HCT116 (cell line): ENCODE measurements at regions not wholly inside any gene's neighbourhood (a gene's known extent, or its start where the extent isn't known, plus 50 kb on each side); places are given as distances from the start of the nearest gene placed in this dataset.

Experiments
- ATAC-seq: fragments of 200-7000 bp; cut with Tn5 transposase; 2 replicates; pipeline ENCODE4 v1.9.1; 2020; ENCODE audit warnings: mild to moderate bottlenecking, moderate library complexity
- BruUV-seq: library from RNA; stranded (reverse); fragments of 400-500 nt; replicated peaks from 2 replicates; lab custom pipeline; 2021; lab: Mats Ljungman, UMichigan
- CTCF ChIA-PET: fragments of 300-600 bp; sonication (Branson Sonifier 250); formaldehyde crosslinking; loops from one replicate; lab custom pipeline; 2021; ENCODE audit warnings: antibody characterized with exemption; lab: Charles Lee
- POLR2A ChIA-PET: fragments of 300-600, 350-600 bp; sonication (Branson Sonifier 250); formaldehyde crosslinking; loops from one replicate; lab custom pipeline; 2021; ENCODE audit warnings: antibody characterized with exemption; lab: Charles Lee
- RAD21 ChIA-PET, 2 experiments: fragments of 300-600 bp; sonication (Branson Sonifier 250); formaldehyde crosslinking; loops; one replicate each; lab custom pipeline; 2023; ENCODE audit warnings: low total read pairs in 2 of 2; ENCODE audit not compliant: uncharacterized antibody in 2 of 2, unreplicated experiment in 2 of 2, low non-redundant PET in 1 of 2; lab: Charles Lee
- DNase-seq: peaks from one replicate; pipeline ENCODE4 v3.0.0-alpha.2; 2010; ENCODE audit warnings: low read depth, low spot score
- H2AFZ ChIP-seq: fragments of 200-600 bp; shearing (Covaris generic), sonication (generic); 2 replicates; pipeline ENCODE4 v1.6.1; 2017; ENCODE audit warnings: low read depth, mixed run types, mixed read lengths, antibody characterized with exemption, low read length; ENCODE audit not compliant: poor library complexity, severe bottlenecking
- H3K27ac ChIP-seq: 2 replicates; pipeline ENCODE4 v1.5.1; 2012; ENCODE audit warnings: low read depth, low read length
- H3K27me3 ChIP-seq: fragments of 200-600 bp; sonication (generic); 2 replicates; pipeline ENCODE4 v1.6.1; 2016; ENCODE audit warnings: mixed run types, low read length, mixed read lengths; ENCODE audit not compliant: insufficient read depth
- H3K36me3 ChIP-seq, 2 experiments: fragments of 200-500 bp in 1 of 2; fragments of 200-600 bp in 1 of 2; sonication (Bioruptor generic) in 1 of 2; sonication (generic) in 1 of 2; 2 replicates each; pipeline versions ENCODE4 v1.5.1 to v1.6.1; 2014 to 2016; ENCODE audit warnings: low read length in 2 of 2, inconsistent platforms in 1 of 2, mixed read lengths in 1 of 2, mixed run types in 1 of 2; ENCODE audit not compliant: insufficient read depth in 2 of 2, control insufficient read depth in 1 of 2
- H3K4me1 ChIP-seq, 2 experiments: fragments of 200-600 bp in 1 of 2; sonication (generic) in 1 of 2; 2 replicates each; pipeline versions ENCODE4 v1.5.1 to v1.6.1; 2012 to 2017; ENCODE audit warnings: low read length in 2 of 2, inconsistent platforms in 1 of 2, mild to moderate bottlenecking in 1 of 2, mixed read lengths in 1 of 2, mixed run types in 1 of 2, moderate library complexity in 1 of 2; ENCODE audit not compliant: insufficient read depth in 2 of 2, control insufficient read depth in 1 of 2
- H3K4me2 ChIP-seq: fragments of 200-600 bp; sonication (generic); 2 replicates; pipeline ENCODE4 v1.6.1; 2017; ENCODE audit warnings: mixed run types, low read length, mixed read lengths
- H3K4me3 ChIP-seq, 2 experiments: fragments of 200-600 bp in 1 of 2; sonication (generic) in 1 of 2; replicated peaks in 1 of 2; 2 replicates each; pipeline ENCODE4 v1.5.1; 2011 to 2016; ENCODE audit warnings: low read length in 2 of 2, control low read depth in 1 of 2, low read depth in 1 of 2, mild to moderate bottlenecking in 1 of 2, mixed read lengths in 1 of 2, mixed run types in 1 of 2
- H3K79me2 ChIP-seq: fragments of 200-600 bp; sonication (generic); 2 replicates; pipeline ENCODE4 v1.6.1; 2017; ENCODE audit warnings: mild to moderate bottlenecking, mixed run types, low read length, moderate library complexity, mixed read lengths; ENCODE audit not compliant: insufficient read depth
- H3K9ac ChIP-seq: fragments of 200-600 bp; sonication (generic); 2 replicates; pipeline ENCODE4 v1.6.1; 2016; ENCODE audit warnings: low read length, mixed read lengths
- H3K9me2 ChIP-seq: fragments of 200-600 bp; sonication (generic), shearing (Covaris generic); 2 replicates; pipeline ENCODE4 v1.6.1; 2017; ENCODE audit warnings: mixed run types, mild to moderate bottlenecking, moderate library complexity; ENCODE audit not compliant: insufficient read depth
- H3K9me3 ChIP-seq, 2 experiments: fragments of 200-500 bp in 1 of 2; fragments of 200-600 bp in 1 of 2; sonication (Bioruptor generic) in 1 of 2; sonication (generic) in 1 of 2; 2 replicates each; pipeline ENCODE4 v1.6.1; 2014 to 2017; ENCODE audit warnings: low read length in 2 of 2, mixed read lengths in 2 of 2, inconsistent platforms in 1 of 2, low read depth in 1 of 2, mild to moderate bottlenecking in 1 of 2, mixed run types in 1 of 2, moderate library complexity in 1 of 2; ENCODE audit not compliant: control insufficient read depth in 1 of 2, insufficient read depth in 1 of 2
- H4K20me1 ChIP-seq: fragments of 200-600 bp; sonication (generic), shearing (Covaris generic); 2 replicates; pipeline ENCODE4 v1.6.1; 2017; ENCODE audit warnings: mixed run types, mild to moderate bottlenecking, moderate library complexity; ENCODE audit not compliant: insufficient read depth
- CBX3 ChIP-seq: IDR thresholded peaks from 2 replicates; pipeline ENCODE4 v1.6.1; 2012; ENCODE audit warnings: low read depth
- CEBPB ChIP-seq: IDR thresholded peaks from 2 replicates; pipeline ENCODE4 v1.6.1; 2012; ENCODE audit warnings: low read depth
- EGR1 ChIP-seq: IDR thresholded peaks from 2 replicates; pipeline ENCODE4 v1.6.1; 2012; ENCODE audit warnings: low read depth
- ELF1 ChIP-seq: IDR thresholded peaks from 2 replicates; pipeline ENCODE4 v1.6.1; 2012; ENCODE audit warnings: low read depth, borderline replicate concordance
- SRF ChIP-seq: IDR thresholded peaks from 2 replicates; pipeline ENCODE4 v1.6.1; 2012; ENCODE audit warnings: low read depth
- TCF7L2 ChIP-seq: IDR thresholded peaks from 2 replicates; pipeline ENCODE4 v1.7.0; 2011; ENCODE audit warnings: borderline replicate concordance, inconsistent platforms; ENCODE audit not compliant: insufficient read depth, insufficient read length; ENCODE audit errors: extremely low read depth
- YY1 ChIP-seq: IDR thresholded peaks from 2 replicates; pipeline ENCODE4 v1.6.1; 2011; ENCODE audit warnings: low read length, low read depth, moderate library complexity, mild to moderate bottlenecking; ENCODE audit not compliant: insufficient replicate concordance; ENCODE audit errors: extremely low read depth
- ZBTB33 ChIP-seq: IDR thresholded peaks from 2 replicates; pipeline ENCODE4 v1.6.1; 2011; ENCODE audit warnings: mild to moderate bottlenecking, low read length, moderate library complexity; ENCODE audit not compliant: insufficient replicate concordance; ENCODE audit errors: extremely low read depth
- ZNF274 ChIP-seq: fragments of 200-500 bp; sonication (Bioruptor generic); IDR thresholded peaks from 2 replicates; pipeline ENCODE4 v1.6.1; 2014; ENCODE audit warnings: mild to moderate bottlenecking, low read depth, low read length, inconsistent platforms
- intact Hi-C: fragments of 100-400 bp; cut with micrococcal nuclease; formaldehyde crosslinking; loops from 2 replicates; pipeline ENCODE4 v1.10.0; 2022
- TF ChIP-seq, protein P1 (sequence below), 3 experiments: fragments of 200-600 bp in 1 of 3; sonication (generic) in 1 of 3; IDR thresholded peaks in 2 of 3; conservative IDR thresholded peaks in 1 of 3; 2 replicates each; pipeline ENCODE4 v1.5.1; 2012 to 2017; ENCODE audit warnings: low read depth in 2 of 3, low read length in 2 of 3, antibody characterized with exemption in 1 of 3, borderline replicate concordance in 1 of 3, control low read depth in 1 of 3, mild to moderate bottlenecking in 1 of 3, mixed read lengths in 1 of 3, mixed run types in 1 of 3, moderate library complexity in 1 of 3; ENCODE audit not compliant: insufficient read depth in 1 of 3
- TF ChIP-seq, protein P2 (sequence below): IDR thresholded peaks from 2 replicates; pipeline ENCODE4 v1.6.1; 2012; ENCODE audit warnings: low read depth

- TF ChIP-seq TCF7L2, result no peak
- TF ChIP-seq SRF, result no peak
- no peak for TF ChIP-seq YY1
- TF ChIP-seq, protein P1, sequence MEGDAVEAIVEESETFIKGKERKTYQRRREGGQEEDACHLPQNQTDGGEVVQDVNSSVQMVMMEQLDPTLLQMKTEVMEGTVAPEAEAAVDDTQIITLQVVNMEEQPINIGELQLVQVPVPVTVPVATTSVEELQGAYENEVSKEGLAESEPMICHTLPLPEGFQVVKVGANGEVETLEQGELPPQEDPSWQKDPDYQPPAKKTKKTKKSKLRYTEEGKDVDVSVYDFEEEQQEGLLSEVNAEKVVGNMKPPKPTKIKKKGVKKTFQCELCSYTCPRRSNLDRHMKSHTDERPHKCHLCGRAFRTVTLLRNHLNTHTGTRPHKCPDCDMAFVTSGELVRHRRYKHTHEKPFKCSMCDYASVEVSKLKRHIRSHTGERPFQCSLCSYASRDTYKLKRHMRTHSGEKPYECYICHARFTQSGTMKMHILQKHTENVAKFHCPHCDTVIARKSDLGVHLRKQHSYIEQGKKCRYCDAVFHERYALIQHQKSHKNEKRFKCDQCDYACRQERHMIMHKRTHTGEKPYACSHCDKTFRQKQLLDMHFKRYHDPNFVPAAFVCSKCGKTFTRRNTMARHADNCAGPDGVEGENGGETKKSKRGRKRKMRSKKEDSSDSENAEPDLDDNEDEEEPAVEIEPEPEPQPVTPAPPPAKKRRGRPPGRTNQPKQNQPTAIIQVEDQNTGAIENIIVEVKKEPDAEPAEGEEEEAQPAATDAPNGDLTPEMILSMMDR (IDR thresholded peaks at IDR 0.05 in 2 of 3, conservative IDR thresholded peaks at IDR 0.05 in 1 of 3; ENCODE audit: borderline replicate concordance in 1 of 3, insufficient read depth in 1 of 3, low read depth in 2 of 3, low read length in 2 of 3), result no peak
- no peak for TF ChIP-seq CEBPB
- TF ChIP-seq EGR1, result no peak
- no peak for TF ChIP-seq ZBTB33
- TF ChIP-seq ZNF274, result no peak
- TF ChIP-seq ELF1, result no peak
- TF ChIP-seq, protein P2, sequence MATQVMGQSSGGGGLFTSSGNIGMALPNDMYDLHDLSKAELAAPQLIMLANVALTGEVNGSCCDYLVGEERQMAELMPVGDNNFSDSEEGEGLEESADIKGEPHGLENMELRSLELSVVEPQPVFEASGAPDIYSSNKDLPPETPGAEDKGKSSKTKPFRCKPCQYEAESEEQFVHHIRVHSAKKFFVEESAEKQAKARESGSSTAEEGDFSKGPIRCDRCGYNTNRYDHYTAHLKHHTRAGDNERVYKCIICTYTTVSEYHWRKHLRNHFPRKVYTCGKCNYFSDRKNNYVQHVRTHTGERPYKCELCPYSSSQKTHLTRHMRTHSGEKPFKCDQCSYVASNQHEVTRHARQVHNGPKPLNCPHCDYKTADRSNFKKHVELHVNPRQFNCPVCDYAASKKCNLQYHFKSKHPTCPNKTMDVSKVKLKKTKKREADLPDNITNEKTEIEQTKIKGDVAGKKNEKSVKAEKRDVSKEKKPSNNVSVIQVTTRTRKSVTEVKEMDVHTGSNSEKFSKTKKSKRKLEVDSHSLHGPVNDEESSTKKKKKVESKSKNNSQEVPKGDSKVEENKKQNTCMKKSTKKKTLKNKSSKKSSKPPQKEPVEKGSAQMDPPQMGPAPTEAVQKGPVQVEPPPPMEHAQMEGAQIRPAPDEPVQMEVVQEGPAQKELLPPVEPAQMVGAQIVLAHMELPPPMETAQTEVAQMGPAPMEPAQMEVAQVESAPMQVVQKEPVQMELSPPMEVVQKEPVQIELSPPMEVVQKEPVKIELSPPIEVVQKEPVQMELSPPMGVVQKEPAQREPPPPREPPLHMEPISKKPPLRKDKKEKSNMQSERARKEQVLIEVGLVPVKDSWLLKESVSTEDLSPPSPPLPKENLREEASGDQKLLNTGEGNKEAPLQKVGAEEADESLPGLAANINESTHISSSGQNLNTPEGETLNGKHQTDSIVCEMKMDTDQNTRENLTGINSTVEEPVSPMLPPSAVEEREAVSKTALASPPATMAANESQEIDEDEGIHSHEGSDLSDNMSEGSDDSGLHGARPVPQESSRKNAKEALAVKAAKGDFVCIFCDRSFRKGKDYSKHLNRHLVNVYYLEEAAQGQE, result no peak
- TF ChIP-seq CBX3, result no peak
- H3K9me3 ChIP-seq, result no peaks in the 10 kb centered on the region
- DNase-seq (no peak), ATAC-seq (no peak)
- no peaks in the 10 kb centered on the region for H3K9me2 ChIP-seq
- intact Hi-C loops, result no loop called here
- no peak overlapping the region for H3K4me3 ChIP-seq
- H3K9ac ChIP-seq, result no peak overlapping the region
- H3K27ac ChIP-seq, result no peak overlapping the region
- ChIA-PET CTCF (no interaction called here), RAD21 (no interaction called here), POLR2A (no interaction called here)
- no peaks in the 10 kb centered on the region for H4K20me1 ChIP-seq
- BruUV-seq, result no TSS peak
- H3K36me3 ChIP-seq, result no peaks in the 10 kb centered on the region
- no peaks in the 10 kb centered on the region for H3K4me1 ChIP-seq
- H3K4me2 ChIP-seq, result no peak overlapping the region
- peaks cover 9% of the 10 kb centered on the region; the same call in 1 of the 2 replicates for H3K27me3 ChIP-seq
- H3K79me2 ChIP-seq, result no peaks in the 10 kb centered on the region
- H2AFZ ChIP-seq, result no peak overlapping the region
These were observed 140.1 kb upstream of the SPACA1 start for GRCh38 chr6:87907521-87907920.
